COLO668 (cell line): ENCODE measurements at regions not wholly inside any gene's neighbourhood (a gene's known extent, or its start where the extent isn't known, plus 50 kb on each side); places are given as distances from the start of the nearest gene placed in this dataset.

Experiments
- DNase-seq: peaks from one replicate; lab custom pipeline; 2025; ENCODE audit not compliant: unreplicated experiment; lab: John Stamatoyannopoulos, UW

DNA sequence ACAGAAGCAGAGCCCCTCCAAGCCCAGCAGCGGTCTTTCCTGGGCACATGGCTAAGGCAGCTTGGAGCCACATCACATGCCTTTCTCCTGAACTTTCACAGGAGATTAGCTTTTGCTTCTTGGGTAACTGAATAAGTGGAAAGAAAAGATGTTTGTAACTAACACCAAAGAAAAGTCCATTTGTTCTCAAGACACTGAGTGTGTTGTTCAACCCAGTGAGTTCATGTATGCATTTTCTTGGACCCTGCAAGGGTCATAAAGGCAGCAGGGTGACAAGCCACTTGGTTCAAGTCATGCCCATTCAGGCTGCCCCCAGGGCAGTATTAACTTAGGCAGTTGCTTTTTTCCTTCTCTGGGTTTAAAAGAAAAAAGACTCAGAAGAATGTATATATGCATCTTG lies 203.4 kb downstream of the FAM76B start:
- DNase-seq: no peak

DNA sequence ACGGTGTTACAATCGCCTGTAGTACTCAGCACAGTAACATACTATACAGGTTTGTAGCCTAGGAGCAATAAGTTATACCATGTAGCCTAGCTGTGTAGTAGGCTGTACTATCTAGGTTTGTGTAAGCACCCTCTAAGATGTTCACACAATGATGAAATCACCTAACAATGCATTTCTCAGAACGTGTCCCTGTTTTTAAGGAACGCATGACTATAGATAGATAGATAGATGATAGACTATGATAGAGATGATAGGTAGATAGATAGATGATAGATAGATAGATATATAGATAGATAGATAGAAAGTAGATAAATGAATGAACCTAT lies 203.9 kb downstream of the FAM76B start:
- no peak for DNase-seq

DNA sequence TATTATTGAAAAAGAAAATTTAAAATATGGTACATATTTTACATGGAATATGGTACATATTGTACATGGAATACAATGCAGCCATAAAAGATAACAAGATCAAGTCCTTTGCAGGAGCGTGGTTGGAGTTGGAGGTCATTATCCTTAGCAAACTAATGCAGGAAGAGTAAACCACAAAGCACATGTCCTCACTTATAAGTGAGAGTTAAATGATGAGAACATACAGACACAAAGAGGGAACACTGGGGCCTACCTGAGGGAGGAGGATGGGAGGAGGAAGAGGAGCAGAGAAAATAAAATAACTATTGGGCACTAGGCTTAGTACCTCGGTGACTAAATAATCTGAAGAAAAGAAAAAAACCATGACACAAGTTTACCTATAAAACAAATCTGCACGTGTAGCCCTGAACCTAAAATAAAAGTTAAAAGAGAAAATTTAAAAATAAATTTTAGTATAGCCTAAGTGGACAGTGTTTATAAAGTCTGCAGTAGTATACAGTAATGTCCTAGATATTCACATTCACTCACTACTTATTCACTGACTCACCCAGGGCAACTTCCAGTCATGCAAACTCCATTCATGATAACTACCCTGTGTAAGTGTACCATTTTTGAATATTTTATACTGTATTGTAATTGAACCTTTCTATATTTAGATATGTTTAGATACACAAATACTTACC lies 204.4 kb downstream of the FAM76B start:
- no peak for DNase-seq

DNA sequence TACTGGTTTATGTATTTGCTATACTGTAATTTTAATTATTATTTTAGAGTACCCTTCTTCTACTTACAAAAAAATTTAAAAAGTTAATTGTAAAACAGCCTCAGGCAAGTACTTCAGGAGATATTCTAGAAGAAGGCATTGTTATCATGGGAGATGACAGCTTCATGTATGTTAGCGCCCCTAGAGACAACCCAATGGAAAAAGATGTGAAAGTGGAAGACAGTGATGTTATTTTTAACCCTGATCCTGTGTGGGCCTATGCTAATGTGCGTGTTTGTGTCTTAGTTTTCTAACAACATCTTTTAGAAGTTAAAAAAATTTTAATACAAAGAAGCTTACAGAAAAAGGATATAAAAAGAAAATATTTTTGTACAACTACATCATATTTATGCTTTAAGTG lies 205.0 kb downstream of the FAM76B start:
- DNase-seq: no peak

DNA sequence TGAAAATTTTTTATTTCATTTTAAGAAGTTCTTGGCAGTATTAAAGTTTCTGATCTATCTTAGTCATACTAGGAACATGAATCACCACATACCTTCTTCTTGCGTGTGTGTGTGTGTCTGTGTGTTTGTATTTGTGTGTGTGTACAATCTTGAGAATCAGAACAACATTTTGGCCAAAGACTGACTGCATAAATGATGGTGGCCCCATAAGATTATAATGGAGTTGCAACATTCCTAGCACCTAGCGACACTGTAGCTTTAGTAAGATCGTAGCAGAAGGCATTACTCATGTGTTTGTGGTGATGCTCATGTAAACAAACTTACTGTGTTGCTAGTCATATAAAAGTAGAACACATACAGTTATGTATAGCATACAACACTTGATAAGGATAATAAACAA lies 205.4 kb downstream of the FAM76B start:
- no peak for DNase-seq

DNA sequence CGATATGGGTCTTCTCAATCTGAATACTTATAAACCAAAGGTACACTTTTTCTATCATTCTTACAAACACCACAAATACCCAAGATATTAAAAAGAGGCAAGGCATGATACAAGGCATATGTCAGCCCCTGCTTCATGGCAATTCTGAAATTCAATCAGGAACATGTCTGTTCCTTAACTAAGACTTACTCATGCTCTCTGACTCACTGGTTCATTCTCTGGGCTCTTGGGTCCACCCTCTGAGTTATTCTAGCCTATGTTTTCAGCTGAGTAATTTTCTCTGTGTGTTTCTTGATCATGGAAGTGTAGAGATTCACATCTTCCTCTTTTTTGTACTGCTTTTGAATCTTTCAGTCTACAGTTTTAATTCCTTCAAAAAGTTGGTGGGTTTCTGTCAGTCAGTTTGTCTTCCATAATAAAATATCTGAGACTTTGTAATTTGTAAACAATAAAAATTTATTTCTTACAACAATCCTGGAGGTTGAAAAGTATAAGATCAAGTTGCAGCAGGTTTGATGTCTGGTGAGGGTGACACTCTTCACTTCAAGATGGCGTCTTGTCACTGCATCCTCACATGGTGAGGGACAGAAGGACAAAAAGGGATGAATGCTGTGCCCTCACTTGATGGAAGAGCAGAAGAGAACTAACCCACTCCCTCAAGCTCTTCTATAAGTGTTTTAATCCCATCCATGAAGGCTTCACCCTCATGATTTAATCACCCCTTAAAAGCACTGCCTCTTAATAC lies 211.7 kb downstream of the FAM76B start:
- no peak for DNase-seq

DNA sequence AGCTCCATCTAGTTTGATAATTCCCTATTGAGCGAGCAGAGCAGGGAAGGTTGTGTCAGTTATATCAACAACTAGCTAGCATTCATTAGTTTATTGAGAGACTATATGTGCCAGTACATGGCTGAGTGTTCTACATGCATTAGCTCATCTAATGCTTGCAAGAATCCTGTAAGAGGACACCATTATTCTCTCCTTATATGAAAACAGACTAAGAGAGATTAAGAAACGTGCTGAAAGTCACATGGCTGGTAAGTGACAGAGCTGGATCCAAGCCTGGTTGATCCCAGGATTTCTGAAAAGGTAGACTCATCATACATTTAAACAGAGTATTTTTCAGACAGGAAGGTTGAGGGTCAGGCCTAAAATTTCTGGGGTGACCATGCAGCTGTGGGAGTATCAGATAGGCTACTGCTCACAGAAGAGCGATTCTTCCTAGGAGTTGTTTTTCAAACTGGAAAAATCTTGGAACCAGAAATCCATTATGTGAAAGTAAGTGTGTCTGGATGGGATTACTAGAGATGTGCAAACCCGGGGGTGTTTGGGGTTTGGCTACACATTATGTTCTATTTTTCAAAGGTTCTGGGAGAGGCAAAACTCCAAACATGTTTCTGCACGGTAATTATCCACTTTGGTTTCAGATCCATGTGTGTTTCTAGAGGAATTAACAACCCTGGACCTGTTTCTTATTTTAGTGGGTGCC lies 213.3 kb downstream of the FAM76B start:
- DNase-seq: no peak

DNA sequence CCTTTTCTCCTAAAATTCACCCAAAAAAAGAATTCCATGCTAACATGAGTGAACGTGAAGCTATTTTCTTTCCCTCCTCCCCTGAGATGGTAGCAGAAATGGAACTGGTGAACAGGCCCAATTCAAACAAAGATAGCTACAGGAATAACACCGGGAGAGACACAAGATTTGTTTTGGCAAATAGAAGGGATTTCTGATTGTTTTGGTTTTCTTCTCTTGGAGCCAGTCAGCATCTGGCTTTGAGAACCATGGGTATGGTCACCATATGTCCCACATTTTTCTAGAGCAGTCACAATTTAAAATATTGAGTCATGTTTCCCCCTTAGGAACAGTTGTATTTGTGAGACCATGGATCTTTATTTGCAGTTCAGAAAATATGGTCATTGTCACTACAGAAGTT lies 214.1 kb downstream of the FAM76B start:
- no peak for DNase-seq

DNA sequence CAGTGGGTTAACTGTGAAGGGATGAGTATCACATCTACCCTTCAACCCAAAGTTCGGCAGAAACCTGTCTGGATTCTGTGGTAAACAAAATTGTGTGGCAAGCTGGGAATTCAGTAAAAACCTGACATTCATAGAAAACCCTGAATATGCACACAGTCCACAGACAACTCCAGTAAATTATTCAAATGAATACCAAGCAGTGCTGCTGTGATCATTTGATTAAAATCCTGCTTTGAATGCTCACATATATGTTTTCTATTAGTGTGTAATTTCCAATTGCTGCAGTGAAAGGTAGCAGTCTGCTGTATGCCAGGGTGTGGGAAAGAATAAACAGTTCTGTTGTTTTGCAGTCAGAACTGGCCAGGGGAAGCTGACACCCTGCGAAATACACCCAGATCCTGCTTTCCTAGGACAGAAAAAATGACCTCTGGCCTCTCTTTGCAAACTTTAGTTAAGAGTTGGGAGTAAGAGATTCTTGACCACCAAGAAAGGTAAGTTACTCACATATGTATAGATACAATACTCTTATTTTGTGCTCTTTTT lies 217.8 kb downstream of the FAM76B start:
- DNase-seq: no peak

DNA sequence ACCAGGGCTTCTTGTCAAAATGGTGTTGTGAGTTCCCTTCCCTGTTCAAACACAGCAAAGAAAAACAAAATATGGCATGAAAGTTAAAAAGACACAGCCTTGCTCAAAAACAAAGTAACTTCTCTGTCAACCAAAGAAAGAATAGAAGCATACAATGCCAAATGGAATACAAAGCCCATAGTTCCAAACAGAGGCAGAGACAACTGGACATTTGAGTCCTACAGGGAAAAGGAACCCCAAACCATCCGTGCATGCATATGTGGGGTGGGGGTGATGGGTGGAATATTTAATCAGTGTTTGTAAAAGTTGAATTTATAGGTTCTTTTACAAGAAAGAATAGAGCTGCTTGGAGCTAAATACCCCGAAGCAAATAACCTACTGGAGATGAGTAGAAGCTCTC lies 218.7 kb downstream of the FAM76B start:
- DNase-seq: no peak

DNA sequence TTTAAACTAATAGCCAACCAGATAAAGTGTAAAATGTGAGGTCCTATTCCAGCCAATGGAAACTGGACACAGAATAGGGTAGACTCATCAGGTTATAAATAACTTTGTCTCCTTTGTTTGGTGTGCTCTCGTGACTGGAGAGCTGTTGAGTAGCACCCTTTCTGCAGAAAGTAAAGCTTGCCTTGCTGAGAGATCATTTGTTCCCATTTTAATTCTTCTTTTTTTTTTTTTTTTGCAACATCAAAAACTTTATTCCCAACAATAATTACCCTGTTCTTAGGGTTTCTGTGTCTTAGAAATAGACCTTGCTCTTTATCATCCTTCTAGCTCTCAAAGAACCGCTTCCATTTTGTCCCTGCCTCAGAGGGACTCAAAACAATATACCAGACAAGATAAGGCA lies 220.4 kb downstream of the FAM76B start:
- DNase-seq: no peak

DNA sequence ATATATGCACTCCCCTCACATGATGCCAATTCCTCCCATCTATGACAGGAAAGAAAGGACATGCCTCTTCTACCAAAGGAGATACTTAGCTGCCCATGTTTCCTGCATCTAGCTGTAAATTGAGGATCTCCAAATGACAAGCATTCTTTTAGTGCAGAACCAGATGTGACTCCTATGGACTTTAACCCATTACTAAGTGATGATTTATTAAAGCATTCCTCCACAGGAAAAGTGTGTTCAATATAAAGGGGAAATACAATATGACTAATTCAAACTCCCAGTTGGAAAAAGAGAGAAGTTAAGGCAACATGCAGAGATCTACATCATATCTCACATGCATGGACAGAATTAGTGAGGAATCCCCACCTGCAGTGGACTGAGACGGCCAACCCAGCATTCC lies 221.3 kb downstream of the FAM76B start:
- no peak for DNase-seq

DNA sequence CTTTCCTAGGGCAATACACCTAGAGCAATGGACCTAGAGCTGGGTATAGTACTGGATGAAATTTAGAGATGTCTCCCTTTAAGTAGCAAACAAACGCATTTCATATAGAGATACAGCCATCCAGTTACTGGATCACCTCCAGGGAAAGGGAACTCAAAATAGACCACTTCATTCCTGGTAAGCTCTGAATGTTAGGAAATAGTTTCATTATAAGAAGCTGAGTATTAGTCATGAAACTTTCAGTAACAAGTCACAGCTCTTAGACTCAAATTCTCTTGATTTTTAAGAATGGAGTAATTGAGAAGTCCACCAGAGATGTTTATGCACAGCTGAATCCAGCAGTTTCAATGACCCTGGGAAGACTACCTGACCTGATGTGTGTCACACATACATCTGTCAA lies 221.9 kb downstream of the FAM76B start:
- no peak for DNase-seq

DNA sequence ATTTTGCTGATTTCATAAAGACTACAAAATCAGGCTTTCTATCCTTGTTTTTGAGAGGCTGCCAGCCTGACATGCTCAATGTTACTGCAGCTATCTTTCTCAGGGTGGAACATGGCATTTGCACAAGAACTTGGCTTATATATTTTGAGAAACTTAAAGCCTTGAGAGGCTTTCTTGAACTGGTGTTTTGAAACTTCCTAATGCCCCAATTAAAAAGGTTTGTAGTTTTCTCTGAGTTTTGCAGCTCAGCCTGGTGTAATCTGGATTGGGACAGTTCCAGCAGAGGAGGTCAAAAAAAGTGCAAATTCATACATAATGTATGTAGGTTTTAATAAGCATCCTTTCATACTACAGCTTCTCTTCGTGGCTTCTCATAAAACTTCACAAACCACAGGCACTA lies 223.4 kb downstream of the FAM76B start:
- no peak for DNase-seq

DNA sequence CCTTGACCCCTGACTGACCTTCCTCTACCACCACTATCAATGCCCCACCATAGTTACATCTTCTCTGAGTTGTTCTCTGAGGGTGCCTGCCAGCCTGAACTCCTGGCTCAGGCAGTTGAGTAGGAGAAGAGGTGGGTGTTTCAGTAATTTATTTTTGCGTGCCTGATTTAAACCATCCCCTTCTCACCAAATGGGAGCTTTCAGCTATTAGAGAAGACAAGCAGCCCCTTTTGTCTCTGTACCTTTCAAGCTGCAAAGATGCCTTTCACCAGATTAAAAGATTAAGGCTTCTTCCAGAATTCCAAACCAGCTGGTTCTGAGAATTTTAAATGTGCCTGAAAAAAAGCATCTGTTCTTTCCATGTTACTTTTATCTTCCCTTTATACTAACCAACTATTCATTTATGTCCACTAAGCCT lies 223.8 kb downstream of the FAM76B start:
- DNase-seq: no peak

DNA sequence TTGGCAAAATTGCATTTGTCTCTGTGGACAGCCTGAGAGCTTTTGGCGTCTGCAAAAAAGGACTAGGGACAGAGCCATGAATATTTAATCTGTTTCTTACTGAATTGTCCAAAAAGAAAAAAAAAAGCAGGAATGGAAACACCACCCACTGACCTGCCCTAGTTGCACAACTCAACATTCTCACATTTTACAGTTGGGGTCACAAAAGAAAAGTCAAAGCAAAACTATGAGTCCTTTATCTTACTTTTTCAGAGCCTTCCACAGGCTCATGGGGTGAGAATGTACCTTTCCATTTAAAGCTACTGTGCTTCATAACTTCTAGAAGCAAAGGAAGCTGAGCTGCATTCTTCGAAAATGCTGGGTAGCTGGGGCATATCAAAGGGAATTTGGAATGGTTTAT lies 225.7 kb downstream of the FAM76B start:
- DNase-seq: no peak

DNA sequence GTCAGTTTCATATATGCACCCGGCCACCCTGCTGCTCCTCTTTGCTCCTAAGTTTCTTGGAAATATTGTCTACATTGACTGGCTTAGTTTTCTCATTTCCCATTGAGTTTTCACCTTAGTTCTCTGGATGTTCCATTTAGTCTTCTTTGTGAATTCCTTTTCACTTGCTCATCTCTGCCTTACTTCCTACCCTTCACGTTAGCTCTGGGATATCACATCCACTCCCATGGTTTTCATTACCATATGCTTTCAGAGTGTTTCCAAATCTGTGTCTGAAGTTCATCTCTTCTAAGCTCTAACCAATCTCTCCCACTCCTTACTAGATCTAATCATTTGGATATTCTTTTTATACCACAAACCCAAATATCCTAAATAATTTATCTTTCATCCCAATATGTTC lies 226.4 kb downstream of the FAM76B start:
- no peak for DNase-seq

DNA sequence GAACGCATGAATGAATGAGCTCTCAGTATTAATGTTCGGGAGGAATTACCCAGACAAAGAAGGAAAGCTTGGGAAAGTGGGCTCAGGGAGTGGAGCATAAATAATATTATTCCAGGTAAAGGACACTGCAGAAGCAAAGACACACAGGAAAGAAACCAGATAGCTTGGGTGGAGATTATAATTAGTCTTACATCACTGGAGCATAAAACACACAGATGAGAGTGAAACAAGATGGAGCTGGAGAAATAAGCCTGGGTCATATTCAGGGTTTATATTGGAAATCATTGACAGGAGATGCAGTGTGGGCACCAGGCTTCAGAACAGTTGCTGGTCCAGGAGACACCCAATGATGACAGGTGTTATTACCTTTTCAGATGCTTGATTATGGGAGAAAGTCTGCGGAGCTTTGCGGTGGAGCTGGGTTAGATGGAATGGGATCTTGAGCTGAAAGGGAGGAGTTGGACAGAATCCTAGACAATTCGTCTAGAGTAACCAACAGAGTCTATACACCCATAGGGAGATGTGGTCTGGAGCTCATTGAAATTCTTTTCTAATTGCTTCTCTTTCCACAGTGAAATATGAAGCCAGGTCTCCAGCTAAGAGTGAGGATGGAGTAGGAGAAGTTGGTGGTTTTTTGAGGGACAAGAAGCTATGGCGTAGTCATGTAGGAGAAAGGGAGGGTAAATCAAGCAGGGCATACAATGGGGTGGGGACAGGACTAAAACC lies 227.2 kb downstream of the FAM76B start:
- DNase-seq: no peak

DNA sequence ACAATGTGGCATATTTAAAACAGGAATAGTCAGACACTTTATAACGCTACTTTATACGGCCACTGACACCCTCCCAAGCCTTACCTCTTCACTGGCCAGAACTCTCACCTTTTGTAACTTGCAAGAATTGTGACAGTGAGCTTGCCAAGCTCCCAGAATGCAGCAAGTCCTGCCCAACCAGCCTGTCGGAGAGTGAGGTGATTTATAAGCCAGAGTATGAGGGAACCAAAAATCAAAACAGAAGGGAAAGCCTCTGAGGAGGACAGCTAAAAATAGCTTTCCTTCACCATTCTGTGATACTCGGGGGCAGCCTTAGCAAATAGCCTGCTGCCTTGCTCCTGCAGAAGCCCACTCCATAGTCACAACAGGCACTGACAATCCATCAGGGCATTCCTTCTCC lies 229.7 kb downstream of the FAM76B start:
- no peak for DNase-seq

DNA sequence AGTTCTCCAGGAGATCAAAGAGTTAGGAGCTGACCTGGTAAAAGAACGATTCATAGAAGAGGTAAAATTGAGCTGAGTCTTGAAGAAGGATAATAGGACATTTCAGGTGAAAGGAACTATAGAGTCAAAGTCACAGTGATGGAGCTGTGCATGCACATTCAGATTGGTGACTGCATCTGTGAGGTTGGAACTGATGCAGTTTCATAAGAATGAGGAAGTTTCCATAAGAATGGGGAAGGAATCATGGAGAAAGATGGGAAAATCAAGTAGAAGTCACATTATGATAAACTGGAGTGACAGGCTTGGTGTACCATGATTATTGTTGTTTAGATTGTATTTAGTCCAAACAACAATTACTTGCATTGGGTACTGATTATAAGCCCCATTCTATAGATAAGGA lies 232.2 kb downstream of the FAM76B start:
- no peak for DNase-seq

DNA sequence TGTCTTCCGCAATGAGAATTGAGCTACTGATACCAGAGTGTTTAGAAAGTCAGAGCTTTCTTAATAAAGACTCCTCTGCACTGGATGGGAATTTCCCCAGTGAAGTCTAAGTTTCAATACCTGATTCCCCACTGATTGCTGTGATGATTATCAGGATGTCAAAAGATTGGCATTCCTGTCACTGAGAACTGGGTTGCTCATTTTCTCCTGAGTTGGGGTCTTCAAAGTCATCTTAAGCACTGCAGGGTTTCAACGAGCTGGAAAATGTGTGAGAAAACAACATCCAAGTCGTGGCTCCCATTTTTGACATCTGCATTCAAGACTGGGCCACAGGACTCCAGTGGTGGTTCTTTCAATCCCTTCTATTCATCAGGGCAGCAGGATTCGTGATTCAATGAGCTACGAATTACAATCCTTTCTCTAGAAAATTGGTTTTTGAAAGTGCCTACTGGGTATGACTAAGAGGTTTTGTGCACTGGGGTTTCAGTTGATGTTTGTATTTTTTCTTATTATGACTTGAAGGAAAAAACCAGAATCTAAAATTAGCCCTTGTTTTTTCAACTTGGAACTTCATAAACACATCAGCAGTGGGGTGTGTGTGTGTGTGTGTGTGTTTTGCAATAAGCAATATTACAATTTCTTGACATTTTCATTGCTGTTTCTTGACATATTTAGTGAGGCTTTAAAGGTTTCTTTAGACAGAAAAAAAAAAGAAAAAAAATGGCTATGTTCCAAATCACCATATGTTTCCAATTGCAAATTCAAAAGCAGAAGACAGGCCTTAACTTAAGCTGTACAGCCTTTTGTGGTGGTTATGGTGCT lies 233.0 kb downstream of the FAM76B start:
- DNase-seq: no peak
